ENCODE measurements at regions not wholly inside any gene's neighbourhood (a gene's known extent, or its start where the extent isn't known, plus 50 kb on each side); places are given as distances from the start of the nearest gene placed in this dataset.
A peak's percentile ranks its signal among the peaks of the same experiment; 100 is the strongest.

- DNase-seq (ENCODE audit: low read depth, low spot score): no peak
These were observed 261.4 kb upstream of the HABP2 start for GRCh38 chr10:113291413-113291812.

DNA sequence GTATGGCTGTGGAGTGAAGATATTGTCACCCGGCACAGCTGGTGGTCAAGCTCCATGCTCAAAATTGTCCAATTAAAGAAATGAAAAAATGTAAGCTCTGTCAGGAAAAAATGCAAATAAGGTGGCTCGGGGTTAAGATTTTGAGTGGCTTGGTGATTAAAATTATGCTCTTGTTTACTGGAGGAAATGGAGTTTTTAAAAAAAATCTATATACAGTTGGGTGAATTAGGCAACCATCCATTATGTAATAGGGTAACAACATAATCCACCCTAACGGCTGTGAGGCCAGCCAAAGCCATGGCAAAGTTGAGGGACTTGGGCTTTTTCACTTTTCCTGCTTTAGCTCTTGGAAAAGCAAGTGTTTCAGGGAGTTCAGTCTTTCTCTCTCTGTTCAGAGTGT is 260.8 kb upstream of the HABP2 start:
- DNase-seq (ENCODE audit: low read depth, low spot score): no peak

DNA sequence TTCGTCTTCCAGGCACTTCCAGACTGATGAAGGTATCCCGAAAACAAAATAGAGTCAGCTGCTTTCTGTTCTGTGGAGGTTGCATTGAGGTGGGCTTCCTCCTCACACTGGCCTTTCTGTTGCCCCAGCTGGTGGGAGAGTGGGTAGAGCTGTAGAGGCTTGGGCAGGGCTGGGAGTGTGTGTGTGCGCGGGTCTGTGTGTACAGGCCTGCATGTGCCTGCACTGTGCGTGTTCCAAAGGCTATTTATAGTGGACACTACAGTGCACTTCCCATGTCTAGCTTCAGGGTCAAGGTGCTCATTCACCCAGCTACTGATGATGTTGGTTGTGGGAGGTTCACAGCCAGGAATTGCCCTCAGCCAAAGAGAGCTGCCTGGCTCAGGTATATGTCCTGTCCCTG is 260.1 kb upstream of the HABP2 start:
- no peak for DNase-seq (ENCODE audit: low read depth, low spot score)

DNA sequence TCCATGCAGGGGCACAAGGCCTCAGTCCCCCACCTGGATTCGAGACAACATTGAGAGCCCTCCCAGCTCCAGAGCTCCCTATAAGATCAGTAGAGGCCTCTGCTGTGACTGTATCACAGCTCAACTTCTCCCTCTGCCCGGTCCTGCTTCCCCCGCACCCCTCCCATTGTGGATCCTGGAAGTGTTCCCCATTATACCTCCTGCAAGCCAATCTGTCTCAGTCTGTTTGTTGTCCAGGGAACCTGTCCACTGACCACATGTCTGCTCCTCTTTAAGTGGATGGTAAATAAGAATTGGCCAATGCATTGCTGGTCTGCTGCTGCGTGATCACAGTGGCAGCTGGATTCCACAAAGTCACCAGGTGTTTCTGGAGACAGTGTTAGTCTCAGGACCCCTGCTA is 259.7 kb upstream of the HABP2 start:
- DNase-seq (ENCODE audit: low read depth, low spot score): no peak

- no peak for DNase-seq (ENCODE audit: low read depth, low spot score)
These were observed 258.0 kb upstream of the HABP2 start for GRCh38 chr10:113294868-113295267.

DNA sequence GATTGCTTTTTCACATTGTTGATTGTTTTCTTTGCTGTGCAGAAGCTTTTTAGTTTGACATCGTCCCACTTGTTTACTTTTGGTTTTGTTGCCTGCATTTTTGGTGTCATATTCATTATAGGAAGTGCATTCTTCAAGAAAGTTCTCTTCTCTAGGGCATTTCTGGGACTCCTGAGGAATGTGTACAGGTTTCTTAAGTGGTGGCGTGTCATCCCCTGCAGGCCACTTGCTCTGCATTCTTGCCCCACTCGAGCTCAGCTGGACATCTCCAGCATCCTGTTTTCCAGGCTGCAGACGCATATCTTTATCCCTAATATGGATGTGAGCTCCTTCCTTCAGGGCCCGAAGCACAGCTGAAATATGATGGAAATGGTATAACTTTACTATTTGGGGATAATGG is 255.6 kb upstream of the HABP2 start:
- peak; percentile 45 for DNase-seq (ENCODE audit: low read depth, low spot score)

DNA sequence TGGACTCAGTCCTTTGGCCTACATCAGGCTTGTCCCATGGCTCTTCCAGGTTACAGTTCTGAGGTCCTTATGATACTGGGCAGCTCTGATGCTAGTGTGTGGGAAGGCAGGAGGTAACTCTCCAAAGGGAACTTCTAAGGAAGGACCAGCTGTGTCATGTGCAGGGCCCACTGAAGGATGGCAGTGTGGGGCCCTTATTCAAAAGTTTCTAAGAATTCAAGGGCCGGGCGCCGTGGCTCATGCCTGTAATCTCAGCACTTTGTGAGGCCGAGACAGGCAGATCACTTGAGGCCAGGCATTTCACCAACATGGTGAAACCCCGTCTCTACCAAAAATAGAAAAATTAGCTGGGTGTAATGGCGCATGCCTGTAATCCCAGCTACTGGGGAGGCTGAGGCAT is 254.2 kb upstream of the HABP2 start:
- DNase-seq (ENCODE audit: low read depth, low spot score): no peak

- DNase-seq (ENCODE audit: low read depth, low spot score): no peak
These were observed 252.7 kb upstream of the HABP2 start for GRCh38 chr10:113300201-113300600.

DNA sequence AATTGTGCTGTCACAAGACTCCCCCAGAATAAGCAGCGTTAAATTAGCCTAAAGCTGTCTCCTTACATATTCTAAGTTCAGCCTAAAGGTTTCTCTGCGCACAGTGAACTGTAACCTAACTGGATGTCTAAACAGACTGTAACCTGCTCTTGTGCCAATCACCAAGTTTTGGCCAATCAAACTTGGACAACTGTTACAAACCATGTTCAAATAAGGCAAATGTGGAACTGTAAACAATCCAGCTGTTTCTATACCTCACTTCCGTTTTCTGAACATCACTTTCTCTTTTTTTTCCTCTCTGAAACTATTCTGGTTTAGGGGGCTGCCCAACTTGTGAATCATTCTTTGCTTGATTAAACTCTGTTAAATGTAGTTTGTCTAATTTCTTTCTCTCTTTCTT is 252.2 kb upstream of the HABP2 start:
- no peak for DNase-seq (ENCODE audit: low read depth, low spot score)

DNA sequence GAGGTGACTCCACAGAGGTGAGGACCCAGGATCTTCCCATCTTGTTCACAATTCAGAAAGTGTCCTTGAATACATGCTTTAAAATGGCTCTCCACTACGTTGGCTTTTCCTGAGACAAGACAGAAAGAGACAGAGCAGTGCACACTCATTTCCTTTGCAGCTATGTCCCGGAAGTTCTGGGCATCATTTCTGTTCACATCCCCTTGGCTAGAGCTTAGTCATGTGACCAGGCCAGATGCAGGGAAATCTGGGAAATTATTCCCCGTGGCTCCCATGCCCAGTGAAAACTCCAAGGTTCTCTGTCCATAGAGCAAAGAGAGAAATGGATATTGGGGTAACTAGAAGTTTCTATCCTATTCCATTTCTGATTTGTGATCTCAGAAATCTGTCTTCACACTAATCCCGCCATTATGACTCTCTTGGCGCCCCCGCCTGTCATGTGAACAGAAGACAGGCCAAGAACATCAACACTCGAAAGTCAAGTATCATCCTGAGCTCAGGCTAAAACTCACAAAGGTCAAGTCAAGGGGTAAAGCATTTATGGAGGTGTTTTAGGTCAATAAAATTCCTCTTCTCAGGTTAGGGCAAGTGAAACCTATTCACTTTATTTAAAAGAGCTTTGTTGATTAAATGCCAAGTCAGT is 251.4 kb upstream of the HABP2 start:
- no peak for DNase-seq (ENCODE audit: low read depth, low spot score)

- DNase-seq (ENCODE audit: low read depth, low spot score): no peak
These were observed 250.8 kb upstream of the HABP2 start for GRCh38 chr10:113302062-113302461.

- DNase-seq (ENCODE audit: low read depth, low spot score): no peak
These were observed 249.2 kb upstream of the HABP2 start for GRCh38 chr10:113303544-113304146.

GRCh38 chr10:113304726-113305125 is 248.1 kb upstream of the HABP2 start:
- peak; percentile 81 for DNase-seq (ENCODE audit: low read depth, low spot score)

GRCh38 chr10:113305871-113306270 is 247.0 kb upstream of the HABP2 start:
- DNase-seq (ENCODE audit: low read depth, low spot score): no peak

DNA sequence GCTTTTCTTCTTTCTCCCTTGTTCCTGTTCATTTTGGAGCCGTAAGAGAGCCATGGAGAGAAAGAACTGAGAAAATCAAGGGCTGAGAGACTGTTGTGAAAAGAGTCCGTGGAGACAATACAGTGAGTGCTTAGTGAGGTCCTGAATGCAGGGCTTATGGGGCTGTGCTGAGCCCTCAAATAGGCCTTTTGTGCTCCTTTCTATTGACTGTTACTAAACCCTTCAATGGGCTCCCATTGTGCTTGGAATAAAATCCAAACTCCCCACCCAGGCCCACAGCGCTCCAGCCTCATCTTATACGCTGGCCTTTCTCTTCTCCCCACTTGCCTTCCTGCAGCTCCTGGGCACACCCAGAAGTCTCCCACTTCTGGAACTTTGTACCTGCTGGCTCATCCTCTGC is 243.1 kb upstream of the HABP2 start:
- DNase-seq (ENCODE audit: low read depth, low spot score): no peak

DNA sequence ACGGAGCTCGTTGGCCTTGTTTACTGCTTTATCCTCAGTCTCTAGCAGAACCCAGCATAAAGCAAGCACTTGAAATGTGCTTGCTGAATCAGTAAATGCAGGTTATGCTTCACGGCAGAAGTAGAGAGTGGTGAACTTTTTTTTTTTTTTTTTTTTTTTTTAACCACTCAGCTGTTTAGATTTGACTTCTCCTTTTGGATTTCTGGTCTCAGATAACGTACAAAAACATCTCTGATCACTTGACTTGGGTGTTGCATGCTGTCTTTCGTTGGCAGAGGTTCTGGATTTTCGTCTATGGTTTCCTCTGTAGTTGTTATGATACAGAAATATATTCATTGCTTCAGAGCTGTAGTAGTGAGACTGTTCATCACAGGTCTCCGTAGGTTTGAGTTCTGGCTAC is 242.5 kb upstream of the HABP2 start:
- no peak for DNase-seq (ENCODE audit: low read depth, low spot score)

GRCh38 chr10:113313048-113313602 is 239.7 kb upstream of the HABP2 start:
- no peak for DNase-seq (ENCODE audit: low read depth, low spot score)

DNA sequence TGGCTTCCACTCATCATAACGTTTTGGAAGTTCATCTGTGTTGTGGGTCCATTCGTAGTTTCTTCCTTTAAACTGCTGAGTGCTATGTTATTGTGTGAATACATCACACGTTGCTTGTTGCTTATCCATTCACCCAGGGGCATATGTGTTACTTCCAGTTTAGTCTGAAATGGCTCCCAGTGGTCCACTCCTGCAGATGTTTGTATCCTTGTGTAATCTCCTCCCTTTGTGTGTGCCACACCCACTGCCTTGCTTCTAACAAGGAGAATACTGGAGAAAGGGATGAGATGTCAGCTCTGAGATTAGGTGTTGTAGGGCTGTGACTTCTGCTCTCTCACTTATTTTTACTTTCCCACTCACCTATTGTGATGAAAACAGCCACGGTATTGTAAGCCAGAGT is 239.1 kb upstream of the HABP2 start:
- DNase-seq (ENCODE audit: low read depth, low spot score): no peak

DNA sequence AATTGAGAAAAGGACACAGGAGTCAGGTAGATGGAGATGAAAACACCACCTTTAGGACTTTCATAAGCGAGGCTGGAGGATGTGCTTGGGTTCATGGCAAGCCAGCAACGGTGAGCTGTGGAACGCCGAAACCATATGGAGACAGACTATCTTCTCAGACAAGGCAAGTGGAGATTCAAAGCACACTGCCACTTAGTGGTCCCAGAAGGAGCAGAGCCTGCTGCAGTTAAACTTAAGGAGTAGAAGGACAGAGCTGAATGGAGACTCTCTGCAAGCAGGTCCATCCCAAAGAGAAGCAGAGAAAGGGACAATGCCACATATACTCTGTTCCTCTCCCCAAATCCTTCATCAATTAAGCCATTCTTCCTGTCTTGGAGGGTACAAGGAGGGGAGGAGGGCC is 236.3 kb upstream of the HABP2 start:
- no peak for DNase-seq (ENCODE audit: low read depth, low spot score)

GRCh38 chr10:113317489-113317888 is 235.4 kb upstream of the HABP2 start:
- no peak for DNase-seq (ENCODE audit: low read depth, low spot score)

DNA sequence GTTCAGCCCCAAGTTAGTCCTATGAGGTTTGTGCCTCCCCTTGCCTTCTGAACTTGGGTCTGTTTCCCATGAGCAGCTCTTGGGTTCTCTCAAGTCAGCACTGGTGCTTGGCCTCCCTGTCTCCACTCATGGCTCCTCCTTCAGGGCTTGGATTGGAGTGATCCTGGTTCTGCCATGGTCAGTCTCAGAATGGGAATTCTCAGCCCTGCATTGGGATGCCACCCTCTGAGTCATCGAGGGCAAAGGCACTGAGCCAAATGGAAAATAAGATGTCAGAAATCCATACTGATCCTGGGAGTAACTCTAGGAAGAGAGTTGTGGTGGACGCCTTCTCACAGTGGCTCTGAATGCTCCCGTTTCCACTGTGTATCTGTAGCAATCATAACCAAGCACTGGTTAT is 233.4 kb upstream of the HABP2 start:
- no peak for DNase-seq (ENCODE audit: low read depth, low spot score)

DNA sequence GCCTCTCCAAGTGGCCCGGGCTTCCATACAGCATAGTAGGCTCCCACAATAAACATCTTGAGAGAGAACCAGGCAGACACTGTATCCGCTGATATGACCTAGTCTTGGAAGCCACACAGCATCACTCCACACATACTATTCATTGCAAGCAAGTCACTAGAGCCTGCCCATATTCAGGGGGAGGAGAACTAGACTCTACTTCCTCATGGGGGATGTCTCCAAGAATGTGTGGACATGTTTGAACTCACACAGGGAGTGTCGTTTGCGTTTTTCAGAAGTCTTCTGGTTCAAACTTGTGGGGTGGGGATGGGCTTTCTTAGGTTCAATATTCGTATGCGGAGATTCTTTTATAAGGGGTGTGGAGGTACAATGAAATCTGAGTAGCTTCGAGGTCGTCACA is 232.6 kb upstream of the HABP2 start:
- DNase-seq (ENCODE audit: low read depth, low spot score): no peak

- no peak for DNase-seq (ENCODE audit: low read depth, low spot score)
These were observed 231.9 kb upstream of the HABP2 start for GRCh38 chr10:113320987-113321386.

DNA sequence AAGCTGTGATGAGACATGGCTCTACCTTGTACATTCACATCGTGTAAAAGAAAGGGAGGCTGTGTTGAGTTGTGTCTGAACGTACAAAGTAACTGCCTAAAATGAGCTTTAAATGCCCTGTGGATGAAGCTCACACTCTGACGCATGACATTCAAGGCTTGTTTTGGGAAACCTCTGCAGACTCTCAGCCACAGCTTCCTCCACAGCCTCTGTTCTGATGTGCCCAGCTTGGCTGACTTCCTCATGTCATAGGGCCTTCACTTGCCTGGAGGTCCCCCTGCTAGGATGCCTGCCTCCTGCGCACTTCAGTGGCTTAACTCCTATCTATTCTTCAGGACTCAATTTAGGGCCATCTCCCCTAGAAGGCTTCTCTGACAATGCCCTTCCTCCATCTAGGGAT is 230.0 kb upstream of the HABP2 start:
- DNase-seq (ENCODE audit: low read depth, low spot score): no peak

All from ELF-1 (cell line).